HL-60/S4 treated with phorbol 12-myristate 13-acetate at 8.2 ng/mL for 4 days and 3 days (cell line): ENCODE measurements at regions not wholly inside any gene's neighbourhood (a gene's known extent, or its start where the extent isn't known, plus 50 kb on each side); places are given as distances from the start of the nearest gene placed in this dataset.
"Not testable (repeated sequence)": the region's sequence is repeated elsewhere in the genome, so short reads cannot be mapped to it uniquely, and the experiment has no call there.

Experiments
- in situ Hi-C: fragments of 300-500 bp; cut with MboI; formaldehyde crosslinking; loops from 2 replicates; pipeline ENCODE4 v1.15.0; 2022; ENCODE audit warnings: low sequenced_read_pairs

GRCh38 chr1:34366875-34367624, 190.3 kb downstream of the C1orf94 start:
- in situ Hi-C loops = no loop called here

GRCh38 chr1:34367954-34368353, 191.2 kb downstream of the C1orf94 start:
- in situ Hi-C loops = no loop called here

- in situ Hi-C loops = no loop called here
Measured at GRCh38 chr1:34369701-34370455, 193.2 kb downstream of the C1orf94 start.

GRCh38 chr1:34370748-34371147, 194.0 kb downstream of the C1orf94 start:
- in situ Hi-C loops = no loop called here

GRCh38 chr1:34371179-34371578, 194.5 kb downstream of the C1orf94 start:
- in situ Hi-C loops = not testable (repeated sequence)

- in situ Hi-C loops = no loop called here
Measured at GRCh38 chr1:34371829-34372532, 195.3 kb downstream of the C1orf94 start.

GRCh38 chr1:34372891-34373290, 196.2 kb downstream of the C1orf94 start:
- in situ Hi-C loops = no loop called here

- in situ Hi-C loops = no loop called here
Measured at GRCh38 chr1:34373912-34374311, 197.2 kb downstream of the C1orf94 start.

GRCh38 chr1:34376531-34376930, 199.8 kb downstream of the C1orf94 start:
- in situ Hi-C loops = no loop called here

GRCh38 chr1:34378968-34379856, 202.5 kb downstream of the C1orf94 start:
- in situ Hi-C loops = no loop called here

GRCh38 chr1:34379911-34380310, 203.2 kb downstream of the C1orf94 start:
- in situ Hi-C loops = no loop called here

- in situ Hi-C loops = no loop called here
Measured at GRCh38 chr1:34380526-34381124, 203.9 kb downstream of the C1orf94 start.

GRCh38 chr1:34389974-34390373, 213.3 kb downstream of the C1orf94 start:
- in situ Hi-C loops = no loop called here

- in situ Hi-C loops = no loop called here
Measured at GRCh38 chr1:34396042-34396441, 219.3 kb downstream of the C1orf94 start.

- in situ Hi-C loops = no loop called here
Measured at GRCh38 chr1:34398241-34398915, 221.7 kb downstream of the C1orf94 start.

- in situ Hi-C loops = no loop called here
Measured at GRCh38 chr1:34398916-34399275, 222.2 kb downstream of the C1orf94 start.

GRCh38 chr1:34400675-34401074, 224.0 kb downstream of the C1orf94 start:
- in situ Hi-C loops = no loop called here

GRCh38 chr1:34403156-34403555, 226.4 kb downstream of the C1orf94 start:
- in situ Hi-C loops = no loop called here

GRCh38 chr1:34404804-34405203, 228.1 kb downstream of the C1orf94 start:
- in situ Hi-C loops = no loop called here
